NCI-H526 treated with DMSO at 0.1 percent for 48 hours (cell line): ENCODE measurements at regions not wholly inside any gene's neighbourhood (a gene's known extent, or its start where the extent isn't known, plus 50 kb on each side); places are given as distances from the start of the nearest gene placed in this dataset.
"Not testable (repeated sequence)": the region's sequence is repeated elsewhere in the genome, so short reads cannot be mapped to it uniquely, and the experiment has no call there.

Experiments
- DNase-seq: peaks from one replicate; lab custom pipeline; 2025; lab: John Stamatoyannopoulos, UW

DNA sequence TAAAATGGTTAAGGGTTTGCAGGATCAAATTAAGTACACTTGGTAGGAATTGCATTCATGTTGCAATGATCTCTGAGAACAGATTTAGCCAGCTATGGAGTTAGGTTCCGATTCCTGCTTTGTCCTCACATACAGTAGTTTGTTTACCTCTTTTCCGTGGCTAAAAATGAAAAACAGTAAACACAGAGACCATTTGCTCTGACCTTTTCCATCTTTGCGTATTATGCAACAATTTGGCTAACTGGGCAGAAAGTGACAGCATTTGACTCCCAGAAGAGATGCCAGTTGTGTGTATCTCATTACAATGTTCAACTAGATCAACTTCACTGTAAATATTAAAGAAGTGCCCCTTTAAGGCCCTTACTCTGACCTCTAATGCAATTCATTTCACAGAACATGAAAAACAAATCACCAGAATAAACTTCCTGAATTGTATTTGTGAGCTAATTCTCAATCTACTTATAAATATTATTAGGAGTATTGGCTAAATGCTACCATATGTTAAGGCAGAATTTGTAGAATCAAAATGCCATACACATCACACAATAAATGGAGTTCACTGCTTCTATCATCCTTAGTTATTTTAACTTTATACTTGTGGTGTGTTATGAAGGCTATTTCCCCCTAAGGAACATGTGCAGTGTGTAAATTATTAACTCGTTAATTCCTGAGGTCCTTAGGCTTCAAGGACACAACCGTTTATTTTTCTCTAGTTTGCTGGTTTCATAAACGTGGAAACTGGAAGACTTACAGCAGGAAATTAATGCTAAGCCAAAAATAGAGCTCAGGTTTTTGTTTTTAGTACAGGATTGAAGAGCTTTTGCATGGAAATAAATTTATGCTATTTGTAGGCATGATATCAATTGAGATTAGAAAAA, 380.7 kb upstream of the CITED2 start:
- DNase-seq: no peak

DNA sequence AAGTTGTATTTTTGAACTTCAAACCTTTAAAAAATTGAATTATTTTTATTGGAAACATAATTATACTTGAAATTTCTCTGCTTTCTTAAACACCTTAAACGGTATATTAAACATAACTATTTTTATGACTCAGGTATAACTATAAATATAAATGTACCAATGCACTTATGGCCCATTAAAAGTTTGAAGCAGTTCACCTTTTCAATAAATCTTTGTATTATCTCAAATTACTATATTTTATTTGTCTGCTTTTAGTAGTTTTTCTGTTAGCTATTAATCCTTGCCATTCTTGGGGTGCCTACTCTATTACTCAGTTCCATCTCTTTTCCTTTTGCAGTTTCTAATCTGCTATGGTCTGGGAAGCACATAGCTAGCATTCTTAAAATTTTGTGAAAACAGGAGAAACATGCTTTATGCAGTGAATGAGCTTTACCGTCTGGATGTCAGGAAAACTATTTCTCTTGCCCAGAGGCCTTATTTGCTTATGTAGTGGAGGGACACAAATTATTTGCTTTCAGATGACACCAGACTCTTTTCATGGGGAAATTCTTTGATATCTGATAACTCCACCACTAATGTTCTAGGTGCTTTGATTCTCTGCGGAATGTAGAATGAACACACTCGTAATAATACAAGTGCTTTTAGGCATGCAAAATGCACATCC, 378.9 kb upstream of the CITED2 start:
- no peak for DNase-seq

DNA sequence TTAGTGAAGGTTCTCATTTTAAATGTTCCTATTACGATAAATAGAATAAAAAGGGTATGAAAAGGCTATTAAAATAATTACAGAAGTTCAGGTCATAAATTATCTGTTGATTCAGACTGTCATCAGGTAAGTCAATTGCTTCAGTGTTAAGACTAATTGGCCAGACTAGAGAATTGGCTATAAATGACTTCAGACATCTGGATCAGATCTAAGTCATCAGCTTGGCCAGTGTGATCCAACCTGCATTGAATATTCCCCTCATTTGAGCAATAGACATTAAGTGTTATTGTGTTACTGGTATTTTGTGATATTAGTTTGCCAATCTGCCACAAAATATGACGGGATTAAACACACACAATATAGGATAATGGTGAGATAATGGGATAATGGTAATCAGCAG, 377.6 kb upstream of the CITED2 start:
- no peak for DNase-seq

DNA sequence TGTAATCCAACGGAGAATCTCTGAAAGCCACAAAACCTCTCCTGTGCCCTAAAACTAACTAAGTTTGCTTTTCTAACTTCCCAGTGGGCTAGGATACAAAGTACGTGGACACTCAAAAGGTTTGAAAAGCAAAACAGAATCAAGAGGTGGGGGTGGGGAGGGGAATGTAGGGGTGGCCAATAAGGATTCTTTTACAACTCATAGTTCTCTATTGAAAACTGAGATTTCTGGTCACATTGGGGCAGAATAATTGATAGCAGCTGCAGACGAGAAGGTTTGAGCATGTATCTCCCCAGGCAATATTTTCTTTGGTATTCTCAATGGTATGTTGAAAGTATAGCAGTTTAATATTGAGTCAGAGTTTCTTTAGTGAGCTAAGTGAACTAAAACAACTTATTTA, 376.7 kb upstream of the CITED2 start:
- DNase-seq: no peak

DNA sequence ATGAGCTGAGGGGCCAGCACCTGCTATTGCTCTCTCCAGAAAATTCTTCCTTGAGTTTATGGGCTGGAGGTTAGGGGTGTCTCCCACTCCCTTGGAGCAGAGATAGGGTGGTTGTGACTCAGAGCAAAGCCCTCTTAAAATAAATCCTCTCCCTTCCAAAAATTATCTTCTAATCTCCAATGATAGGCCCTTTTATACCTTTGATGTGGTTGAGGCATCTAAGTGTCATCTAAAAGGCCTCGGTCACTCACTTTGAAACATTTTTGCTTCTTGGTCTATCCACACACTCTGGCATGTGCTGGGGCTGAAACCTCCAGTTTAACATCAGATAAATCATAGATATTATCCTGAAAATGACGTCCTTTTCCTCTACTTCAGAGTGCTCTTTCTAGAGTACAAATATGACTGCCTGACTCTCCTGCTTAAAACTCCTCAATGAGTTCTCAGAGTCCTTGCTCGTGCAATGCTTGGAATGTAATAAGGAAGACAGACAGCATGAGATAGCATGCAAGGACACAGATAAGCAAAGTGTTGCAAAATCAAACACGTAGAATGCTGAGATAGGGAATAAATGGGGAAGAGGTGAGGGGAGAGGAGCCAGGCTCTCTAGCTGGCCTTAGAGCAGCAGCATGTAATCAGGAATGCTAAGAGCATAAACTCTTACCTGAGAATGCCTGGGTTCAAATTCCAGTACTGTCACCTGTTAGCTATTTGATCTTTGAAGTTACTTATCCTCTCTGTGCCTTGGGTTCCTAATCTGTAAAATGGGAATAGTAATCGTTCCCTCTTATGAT, 374.1 kb upstream of the CITED2 start:
- DNase-seq: no peak

DNA sequence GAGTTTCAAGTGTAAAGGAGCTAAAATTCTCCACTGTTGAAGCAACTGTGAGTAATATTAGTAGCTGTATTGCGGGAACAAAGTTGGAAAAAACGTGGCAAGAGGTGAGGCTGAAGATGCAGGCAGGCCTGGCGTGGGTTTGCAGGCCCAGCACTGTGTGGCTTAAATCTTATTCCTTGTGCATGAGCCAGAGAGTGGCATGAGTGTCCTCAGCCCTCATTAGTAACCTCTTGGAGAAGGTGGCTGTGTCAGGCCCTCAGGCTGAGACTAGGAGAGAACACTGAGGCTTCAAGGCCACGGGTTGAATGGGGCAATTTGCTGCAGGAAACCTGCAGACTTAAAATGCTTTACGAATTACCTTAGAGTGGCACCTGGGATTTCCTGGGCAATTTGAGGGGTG, 372.7 kb upstream of the CITED2 start:
- no peak for DNase-seq

DNA sequence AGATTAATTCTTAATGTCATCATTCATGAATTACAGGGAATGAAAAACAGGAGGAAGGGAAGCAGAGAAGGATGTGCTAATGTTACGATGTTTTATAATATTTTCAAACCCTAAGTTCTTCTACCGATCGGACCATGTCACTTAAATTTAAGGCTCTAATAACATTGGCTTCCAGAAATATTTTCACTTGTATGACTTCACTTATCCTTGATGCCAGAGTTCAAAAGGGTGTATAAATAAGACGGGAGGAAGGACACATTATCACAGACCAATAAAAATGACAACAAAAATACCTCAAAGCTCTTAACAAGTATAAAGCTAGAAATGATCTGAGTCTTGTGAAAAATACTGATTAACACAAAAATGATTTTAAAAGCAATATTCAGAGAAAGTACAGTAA, 370.4 kb upstream of the CITED2 start:
- no peak for DNase-seq

DNA sequence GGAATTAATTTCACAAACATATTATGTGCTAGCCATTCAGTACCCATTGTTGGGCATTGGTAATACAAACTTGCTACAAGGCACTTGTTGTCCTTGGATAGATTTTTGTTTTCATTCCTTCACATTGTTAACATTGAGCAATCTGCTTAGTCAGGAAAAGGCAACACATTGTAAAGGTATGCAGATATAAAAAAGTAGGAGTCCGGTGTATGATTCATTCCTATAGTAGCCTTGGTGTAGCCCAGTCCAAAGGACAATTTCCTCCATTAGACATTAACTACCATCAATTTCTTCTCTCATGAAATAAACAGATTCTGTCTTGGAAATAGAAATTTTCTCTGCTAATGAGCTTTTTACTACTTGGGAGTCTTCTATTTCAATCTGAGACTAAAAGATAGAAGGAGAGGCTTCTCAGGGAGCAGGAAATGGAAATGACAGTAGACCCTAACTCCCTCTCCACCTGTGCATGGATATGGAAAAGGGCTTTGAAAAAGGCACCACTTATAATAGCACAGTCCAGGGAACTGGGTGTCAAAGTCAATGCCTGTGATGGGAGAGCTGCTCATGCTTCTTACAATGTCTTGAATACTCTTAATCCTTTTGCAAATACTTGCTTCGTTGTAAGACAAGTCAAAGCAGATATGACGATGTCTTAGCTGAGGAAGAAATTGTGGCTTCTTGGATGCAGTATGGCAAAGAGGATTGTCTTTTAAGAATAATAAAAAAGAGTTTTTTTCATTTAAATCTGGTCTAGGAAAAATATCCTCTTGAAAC, 369.4 kb upstream of the CITED2 start:
- DNase-seq: no peak

DNA sequence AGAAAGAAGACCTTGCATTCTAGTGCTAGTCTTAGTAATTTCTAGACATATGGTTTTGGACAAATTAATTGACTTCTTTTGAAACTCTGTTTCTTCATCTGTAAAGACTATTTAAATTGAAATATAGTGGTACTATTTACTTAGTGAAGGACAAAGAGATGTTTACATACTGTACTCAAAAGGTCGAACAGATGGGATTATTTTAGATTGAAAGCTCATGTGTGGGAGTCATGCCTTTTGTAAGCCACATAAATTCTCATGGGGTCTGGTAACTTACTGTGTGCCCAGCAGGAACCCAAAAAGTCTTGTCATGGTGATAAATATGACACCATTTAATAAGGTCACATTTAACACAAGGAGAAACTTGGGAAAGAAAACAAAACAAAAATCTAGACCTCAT, 368.2 kb upstream of the CITED2 start:
- DNase-seq: no peak

DNA sequence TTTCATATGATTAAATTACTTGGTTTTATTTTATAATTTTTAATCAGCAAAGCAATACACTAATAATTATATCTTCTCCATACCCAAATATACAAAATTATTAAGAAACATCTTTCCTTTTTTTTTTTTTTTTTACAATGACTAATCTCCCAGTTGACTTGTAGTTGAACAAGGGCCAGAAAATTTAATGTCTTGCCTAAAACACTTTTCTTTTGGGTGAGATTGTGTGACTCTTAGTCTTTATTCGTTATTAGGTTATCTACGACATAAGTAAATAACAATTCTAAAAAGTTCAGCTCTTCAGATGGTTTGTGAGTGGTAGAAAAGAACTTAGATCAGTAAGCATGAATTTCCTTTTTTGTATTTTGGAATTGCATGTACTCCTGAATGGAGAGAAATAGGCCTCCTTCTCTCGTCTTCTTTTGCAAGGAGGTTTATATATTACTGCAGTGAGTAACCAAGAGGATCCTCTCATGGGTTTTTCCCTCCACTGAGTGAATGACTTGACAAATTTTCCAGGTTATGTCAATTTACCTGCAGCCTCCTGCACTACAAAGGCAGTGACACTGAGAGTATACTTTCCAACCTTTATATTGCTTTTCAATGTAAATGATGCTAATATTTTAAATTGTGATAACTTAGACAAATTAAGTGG, 364.5 kb upstream of the CITED2 start:
- no peak for DNase-seq

DNA sequence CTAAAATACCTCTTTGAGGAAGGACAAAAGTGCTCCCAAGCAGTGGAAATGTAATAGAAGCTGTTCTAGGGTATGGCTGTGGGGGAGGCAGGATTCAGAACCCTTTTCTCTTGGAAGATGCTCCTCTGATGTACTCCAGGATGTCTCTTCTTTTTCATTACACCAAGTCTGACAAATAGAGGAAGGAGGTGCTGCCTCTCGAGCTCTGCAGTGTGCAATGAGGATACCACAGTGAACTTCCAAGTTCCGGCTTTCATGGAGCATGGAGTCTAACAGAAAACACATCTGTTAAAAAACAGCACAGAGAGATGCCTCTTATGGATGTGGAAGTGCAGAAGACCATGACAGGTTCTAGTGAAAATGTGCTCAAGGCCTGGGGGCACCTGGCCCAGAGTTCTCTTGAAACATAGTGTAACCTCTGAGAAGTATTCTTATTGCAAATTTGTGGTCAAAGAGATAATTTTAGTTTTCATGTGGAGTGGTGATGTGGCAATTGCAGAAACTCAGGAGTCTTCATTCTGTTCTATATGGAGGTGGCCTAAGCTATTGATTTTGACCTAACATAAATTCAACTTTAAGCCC, 362.0 kb upstream of the CITED2 start:
- no peak for DNase-seq

DNA sequence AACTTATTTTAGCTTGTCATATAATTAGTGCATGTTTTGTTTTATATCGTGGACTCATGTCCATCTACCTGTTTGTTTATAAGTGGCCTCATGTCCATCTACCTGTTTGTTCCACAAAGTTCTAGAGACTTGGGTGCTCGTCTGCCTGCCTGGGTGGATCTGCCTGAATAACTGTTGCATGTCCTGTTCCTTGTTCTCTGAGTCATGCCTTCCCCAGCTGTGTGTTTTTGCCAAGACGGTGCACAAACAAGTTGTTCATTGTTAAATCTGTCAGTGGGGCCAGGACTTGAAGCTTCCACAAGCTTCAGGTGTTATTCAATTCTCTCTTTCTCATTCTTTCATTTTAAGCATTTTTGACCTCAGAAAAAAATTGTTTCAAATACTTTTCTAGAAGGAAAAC, 358.0 kb upstream of the CITED2 start:
- no peak for DNase-seq

DNA sequence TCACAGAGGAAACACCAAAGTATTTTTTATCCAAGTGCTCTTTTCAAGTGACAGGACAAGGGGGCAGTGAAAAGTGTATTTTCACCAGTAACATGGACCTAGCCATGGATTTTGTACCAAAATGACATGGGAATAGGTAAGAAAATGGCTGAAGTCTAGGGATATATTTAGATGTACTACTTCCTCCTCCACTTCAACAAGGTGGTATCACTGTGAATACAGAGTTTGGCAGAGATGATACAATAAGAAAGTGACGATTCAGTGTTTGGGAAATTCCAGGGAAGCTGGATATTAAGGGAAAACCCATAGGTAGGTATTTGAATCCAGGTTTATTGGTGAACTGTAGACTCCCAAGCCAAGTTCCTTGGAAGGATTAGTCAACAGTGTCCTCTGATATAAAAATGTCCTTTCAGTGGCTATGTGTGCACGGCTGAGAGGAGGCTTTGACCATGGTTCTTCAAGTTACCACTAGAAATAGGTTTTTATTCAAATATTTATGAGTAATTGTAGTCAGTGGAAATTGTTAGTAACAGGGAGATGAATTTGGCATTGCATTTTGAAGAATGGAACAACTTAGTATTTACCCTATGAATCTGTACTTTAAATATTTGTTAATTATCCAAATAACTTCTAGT, 356.0 kb upstream of the CITED2 start:
- DNase-seq: no peak

DNA sequence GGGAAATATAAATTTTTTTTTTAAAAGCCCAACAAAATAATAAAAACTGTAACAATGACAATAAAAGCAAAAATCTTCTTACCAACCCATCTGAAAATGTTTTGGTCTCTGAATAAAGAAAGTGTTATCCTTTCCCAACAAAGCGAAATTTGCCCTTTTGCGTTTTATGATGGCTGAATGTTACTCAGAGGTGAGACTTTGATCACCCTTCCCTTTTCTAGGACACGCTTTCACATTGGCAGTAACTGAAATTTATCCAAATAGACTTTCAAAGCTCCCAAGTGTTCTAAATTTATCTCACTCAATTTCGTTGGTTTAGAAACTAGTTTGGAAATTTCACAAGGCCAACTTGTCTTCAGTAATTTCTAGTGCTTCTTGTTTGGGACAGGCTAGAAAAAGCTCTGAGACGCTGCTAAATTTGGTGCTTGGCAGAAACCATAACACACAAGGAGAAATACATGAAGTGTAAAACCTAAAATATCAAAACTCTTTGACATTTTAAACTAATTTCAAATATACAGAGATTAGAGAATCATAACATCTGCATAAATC, 354.5 kb upstream of the CITED2 start:
- DNase-seq: no peak

DNA sequence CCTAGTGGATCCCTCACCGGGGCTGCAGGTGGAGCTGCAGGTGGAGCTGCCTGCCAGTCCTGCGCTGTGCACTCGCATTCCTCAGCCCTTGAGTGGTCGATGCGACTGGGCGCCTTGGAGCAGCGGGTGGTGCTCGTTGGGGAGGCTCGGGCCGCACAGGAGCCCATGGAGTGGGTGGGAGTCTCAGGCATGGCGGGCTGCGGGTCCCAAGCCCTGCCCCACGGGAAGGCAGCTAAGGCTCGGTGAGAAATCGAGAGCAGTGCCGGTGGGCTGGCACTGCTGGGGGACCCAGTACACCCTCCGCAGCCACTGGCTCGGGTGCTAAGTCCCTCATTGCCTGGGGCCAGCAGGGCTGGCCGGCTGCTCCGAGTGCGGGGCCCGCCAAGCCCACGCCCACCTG, 351.8 kb upstream of the CITED2 start:
- not testable (repeated sequence) for DNase-seq

DNA sequence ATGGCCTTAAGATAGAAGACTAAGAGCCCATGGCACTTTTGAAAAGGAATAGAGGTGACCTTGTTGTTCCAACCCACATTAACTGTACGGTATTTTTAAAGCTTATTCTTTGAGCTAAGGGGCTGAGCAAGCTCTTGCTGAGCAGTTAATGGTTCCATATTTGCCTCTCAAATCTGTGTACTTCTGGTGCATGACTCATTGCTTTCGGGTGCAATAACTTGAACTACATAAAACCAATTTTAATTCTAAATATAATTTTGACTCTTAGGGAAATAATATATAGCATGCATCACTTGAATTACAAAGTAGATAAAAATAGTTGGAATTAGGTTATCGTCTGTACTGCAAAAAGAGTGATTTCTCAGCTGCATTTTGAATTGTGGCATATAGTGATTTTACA, 348.1 kb upstream of the CITED2 start:
- DNase-seq: peak; percentile 44

DNA sequence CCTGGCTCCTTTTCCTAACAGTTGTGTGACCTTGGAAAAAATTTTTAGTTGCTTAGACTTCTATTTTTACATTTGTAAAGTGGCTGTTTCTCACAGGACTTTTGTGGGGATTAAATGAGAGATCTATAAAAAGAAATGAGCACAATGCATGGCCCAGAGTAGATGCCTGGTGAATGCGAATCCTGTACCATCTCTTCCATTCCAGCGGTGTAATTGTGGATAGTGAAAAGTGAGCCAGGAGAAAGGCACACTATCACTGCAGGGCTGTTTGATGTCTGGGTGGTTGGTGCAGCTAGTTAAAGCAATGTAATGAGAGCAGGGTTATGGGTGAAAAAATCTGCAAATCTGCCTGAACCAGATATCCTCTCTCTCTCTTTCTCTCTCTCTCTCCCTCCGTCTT, 347.5 kb upstream of the CITED2 start:
- no peak for DNase-seq

DNA sequence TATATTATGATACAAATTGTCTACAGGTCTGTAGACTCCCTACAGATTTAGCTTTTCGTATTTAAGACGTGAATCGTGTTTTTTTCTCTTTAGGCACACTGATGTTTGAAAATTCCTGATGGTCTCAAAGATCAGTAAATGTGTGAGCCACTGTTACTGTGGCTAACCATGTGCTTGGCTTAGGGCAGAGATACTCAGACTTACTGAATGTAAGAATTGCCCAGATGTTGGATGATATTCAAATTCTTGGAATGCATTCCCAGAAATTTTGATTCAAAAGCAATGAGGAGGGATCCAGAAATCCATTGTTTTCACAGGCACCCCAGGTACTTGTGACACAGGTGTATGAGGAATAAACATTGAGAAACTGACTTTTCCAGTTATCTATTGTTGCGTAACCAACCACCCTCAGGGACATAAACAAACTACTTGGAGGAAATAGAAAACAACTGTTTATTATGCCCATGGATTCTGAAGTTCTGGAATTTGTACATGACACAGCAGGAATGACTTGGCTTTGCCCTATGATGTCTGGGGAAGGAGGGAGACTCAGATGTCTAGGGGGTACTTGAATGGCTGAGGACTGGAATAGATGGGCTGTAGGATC, 339.6 kb upstream of the CITED2 start:
- DNase-seq: no peak

DNA sequence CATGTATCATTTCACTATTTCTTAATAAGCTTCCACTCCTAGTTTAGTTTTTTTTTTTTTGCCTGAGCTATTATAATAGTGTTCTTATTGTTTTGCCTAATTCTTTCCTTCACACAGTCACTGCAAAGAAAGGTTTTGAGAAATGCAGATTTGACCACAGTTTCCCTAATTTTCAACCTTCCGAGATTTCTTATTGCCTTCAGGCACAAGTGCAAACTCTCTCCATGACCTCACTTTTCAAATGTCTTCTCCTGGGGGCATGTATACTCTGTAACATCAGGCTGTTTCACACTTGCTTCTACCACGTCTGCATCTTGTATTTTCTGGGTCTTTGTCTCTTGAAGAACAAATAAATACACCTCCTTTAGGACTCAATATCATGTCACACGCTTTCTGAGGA, 339.0 kb upstream of the CITED2 start:
- no peak for DNase-seq

DNA sequence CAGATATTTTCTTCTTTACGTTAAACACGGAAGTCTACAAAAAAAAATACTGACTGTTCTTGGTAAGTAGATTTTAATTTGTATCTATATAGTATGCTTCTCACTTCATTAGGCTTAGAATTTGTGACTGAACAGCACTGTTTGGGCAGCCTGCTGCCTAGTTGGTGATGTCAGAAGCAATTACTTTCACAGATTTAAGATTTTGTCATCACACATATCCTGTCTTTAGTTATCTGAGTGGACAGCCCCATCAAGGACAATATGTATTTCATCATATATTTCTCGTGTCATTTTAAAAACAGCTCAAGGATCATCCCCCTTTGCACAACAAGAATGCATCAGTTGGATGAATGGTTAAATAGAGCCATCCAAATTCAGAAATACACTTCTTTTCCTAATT, 338.4 kb upstream of the CITED2 start:
- DNase-seq: no peak
